ENCODE measurements at regions not wholly inside any gene's neighbourhood (a gene's known extent, or its start where the extent isn't known, plus 50 kb on each side); places are given as distances from the start of the nearest gene placed in this dataset.

GRCh38 chr6:166770216-166771116 is 143.4 kb upstream of the RPS6KA2 start:
- DNase-seq: no peak

DNA sequence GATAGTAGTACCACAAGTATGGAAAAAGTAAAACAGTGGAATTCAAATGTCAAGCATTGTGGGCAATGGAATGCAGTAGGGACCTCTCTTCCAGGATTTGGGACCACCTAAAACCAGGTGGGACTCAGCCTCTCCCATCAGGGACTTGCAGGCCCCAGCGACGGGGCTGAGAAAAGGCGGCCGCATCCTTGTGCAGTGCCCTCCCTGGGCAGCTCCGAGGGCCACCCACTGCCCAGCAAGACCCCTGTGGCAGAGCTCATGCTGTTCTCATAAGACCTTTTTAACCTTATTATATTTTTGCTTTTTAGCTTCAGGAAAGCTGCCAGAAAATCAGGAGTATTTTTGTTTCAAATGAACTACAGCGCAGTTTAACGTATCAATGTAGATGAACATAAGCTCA is 142.6 kb upstream of the RPS6KA2 start:
- DNase-seq: no peak

DNA sequence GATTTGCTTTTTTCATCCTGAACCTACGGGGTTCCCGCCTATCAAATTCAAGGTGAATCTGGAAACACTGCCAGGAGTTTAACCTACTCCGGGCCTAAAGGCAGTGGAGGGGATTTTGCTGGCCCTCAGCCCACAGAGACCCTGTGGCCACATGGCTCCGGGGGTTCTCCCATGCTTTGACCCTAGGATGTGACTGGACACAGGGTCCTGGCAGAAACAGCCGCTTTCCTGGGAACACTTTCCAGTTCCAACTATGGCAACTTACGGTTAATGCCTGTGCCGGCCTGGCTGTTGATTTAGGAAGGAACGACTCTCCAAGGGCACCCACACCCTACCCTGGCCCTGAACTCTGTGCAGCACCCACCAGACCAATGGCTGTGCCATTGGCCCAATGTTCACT is 141.7 kb upstream of the RPS6KA2 start:
- no peak for DNase-seq

GRCh38 chr6:166767230-166767629 is 140.2 kb upstream of the RPS6KA2 start:
- DNase-seq: no peak

- no peak for DNase-seq
Measured at GRCh38 chr6:166766769-166767168, 139.7 kb upstream of the RPS6KA2 start.

- DNase-seq: no peak
Measured at GRCh38 chr6:166765234-166765541, 138.1 kb upstream of the RPS6KA2 start.

DNA sequence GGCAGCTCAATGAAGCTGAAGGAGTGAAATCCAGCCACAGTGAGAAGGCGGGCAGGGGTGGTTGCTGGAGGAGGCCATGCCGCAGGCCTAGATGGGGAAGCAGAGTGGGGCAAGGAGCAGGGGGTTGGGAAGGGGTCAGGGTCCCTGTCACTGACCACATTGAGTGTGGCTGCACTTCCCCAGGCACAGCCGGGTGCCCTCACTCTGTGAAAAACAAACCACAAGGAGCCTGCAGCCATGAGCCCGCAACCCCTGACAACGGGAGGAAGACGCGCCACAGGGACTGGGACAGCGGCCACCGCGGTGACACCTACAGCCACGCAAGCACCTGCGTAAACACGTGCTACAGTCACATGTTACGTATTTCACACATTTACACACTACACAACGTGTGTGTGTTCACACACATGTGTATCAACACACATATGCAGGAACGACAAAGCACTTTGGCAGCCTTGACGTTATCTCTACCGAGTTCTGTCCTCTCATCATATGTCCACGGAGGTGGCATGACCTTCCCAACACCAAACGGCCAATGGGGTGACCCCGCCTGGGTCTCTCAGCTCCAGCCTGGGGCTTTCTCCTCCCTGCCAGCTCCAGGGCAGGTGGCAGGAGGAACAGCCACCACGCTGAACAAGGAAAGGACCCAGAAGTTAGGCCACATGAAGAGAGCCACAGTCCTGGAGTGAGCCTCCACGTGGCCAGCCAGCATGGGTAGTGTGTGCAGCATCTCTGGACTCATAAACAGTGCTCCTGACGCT is 137.6 kb upstream of the RPS6KA2 start:
- no peak for DNase-seq

DNA sequence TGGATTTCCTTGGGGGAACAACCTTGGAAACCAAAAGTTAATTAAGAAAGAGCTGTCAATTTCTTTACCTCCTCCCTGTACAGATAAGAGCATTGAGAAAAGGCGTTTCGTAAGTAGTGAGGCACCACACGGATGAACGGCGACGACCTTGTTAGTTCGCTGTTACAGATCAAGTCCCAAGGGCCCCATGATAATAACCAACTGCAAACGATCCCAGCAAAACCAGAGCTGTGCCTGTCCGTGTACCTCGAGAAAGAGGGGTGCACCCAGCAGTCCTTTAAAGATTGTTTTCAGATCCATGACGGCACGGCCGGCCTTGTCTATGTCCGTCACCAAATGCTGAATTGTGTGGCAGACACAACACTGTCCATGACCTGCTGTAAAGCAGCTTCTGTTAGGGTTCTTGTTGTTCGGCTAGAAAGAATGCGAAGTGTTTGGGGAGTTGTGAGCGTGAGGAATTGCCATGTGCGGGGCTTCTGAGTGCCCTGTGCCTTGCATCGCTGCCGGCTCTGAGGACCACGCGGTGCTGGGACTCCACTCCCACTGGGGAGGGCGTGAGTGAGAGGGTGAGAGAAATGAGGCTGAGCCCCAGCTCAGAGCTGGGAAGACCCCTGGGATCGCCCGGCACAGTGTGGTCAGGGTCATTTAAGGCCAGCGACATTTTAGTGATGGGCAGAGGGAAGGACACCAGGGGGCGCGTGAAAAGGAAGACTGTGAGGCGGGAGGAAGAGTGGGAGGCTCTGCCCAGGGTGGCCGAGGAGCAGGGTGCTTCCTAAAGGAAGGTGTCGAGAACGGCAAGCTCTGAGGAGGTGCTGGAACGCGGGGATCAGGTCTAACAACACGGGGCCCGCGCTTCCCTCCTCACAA is 136.8 kb upstream of the RPS6KA2 start:
- no peak for DNase-seq

GRCh38 chr6:166761801-166762200 is 134.8 kb upstream of the RPS6KA2 start:
- DNase-seq: no peak

GRCh38 chr6:166760288-166760687 is 133.2 kb upstream of the RPS6KA2 start:
- DNase-seq: no peak

DNA sequence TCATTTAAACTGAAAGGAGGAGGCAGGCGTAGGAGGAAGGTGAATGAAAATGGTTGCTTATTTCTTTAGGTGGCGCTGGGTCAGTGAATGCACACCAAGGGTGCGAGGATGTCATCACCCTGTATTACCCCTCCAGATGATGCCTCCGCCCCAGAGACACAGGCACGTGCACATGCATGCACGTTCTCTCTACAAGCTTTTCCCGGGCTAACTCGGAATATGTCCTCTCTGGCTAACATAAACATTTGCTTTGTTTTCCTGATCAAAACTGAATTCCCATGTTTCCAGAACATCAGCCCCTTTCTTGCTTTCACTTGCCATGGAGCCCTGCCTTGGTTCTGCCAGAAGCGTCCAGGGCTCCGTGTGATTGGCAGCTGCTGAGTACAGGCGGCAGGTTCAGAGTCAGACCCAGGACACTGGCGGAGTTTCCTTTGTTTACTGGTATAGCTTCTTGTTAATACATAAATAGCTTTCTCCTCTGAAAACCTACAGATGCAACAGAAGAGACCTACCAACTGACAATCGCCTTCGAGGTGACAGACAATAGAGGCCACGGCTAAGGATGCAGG is 131.2 kb upstream of the RPS6KA2 start:
- DNase-seq: no peak

DNA sequence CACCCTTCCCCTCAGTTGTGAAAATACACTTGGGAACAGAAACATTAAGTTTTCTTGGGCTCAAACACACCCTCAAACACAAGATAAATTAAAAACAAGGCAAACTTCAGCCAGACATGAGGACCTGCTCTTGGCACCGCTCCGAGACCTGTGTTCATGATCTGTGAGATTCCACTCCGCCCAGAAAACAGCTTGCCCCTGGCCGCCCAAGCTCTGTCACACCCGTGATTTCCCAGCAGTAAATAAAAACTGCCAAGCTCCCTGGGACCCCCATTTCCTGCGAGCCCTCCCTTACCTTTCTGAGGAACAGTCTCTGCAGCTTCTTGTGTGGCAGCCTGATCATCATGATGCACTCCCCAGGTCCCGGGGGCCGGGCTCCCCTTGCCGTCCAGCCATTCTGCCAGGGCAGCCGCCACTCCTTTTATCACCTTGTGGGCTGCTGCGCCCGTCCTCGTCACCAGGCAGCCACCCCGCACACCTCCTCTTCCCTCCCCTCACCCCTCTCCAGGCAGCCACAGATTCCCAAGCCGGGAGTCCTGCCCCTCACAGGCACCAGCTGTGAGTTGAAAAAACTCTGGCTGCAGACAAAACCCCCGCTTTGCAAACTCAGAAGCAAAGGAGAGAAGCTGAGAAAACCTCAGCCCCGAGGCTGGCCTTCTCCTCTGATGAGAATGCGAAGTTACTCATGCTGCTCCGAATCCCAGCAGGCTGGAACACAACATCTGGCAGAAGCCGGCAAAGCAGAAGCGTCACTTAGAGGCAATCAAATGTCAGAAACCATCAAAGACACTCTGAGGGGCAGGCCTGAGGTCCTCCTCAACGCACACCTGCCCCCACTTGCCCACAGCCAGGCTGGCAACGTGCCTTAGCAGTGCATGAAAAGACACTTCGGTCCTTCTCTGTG is 130.4 kb upstream of the RPS6KA2 start:
- DNase-seq: no peak

- DNase-seq: no peak
Measured at GRCh38 chr6:166754218-166755030, 127.4 kb upstream of the RPS6KA2 start.

GRCh38 chr6:166752928-166753721 is 126.1 kb upstream of the RPS6KA2 start:
- DNase-seq: no peak

DNA sequence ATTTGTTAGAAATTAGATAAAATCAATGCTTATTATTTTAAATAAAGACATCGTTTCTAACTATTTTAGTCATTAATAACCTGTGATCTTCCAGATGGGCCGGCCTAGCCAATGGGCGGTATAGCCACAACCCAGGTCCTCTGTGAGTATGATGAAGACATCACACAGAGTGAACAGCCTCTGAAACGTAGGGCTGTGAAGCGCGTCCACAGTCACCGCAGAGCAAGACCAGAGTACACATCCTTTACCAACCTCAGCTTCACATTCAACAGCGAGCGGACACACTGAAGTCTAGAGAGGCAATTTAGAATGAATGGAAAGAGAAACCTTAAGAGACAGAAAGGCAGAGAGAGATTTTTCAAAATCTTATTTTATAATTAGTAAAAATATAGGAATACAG is 125.0 kb upstream of the RPS6KA2 start:
- DNase-seq: no peak

DNA sequence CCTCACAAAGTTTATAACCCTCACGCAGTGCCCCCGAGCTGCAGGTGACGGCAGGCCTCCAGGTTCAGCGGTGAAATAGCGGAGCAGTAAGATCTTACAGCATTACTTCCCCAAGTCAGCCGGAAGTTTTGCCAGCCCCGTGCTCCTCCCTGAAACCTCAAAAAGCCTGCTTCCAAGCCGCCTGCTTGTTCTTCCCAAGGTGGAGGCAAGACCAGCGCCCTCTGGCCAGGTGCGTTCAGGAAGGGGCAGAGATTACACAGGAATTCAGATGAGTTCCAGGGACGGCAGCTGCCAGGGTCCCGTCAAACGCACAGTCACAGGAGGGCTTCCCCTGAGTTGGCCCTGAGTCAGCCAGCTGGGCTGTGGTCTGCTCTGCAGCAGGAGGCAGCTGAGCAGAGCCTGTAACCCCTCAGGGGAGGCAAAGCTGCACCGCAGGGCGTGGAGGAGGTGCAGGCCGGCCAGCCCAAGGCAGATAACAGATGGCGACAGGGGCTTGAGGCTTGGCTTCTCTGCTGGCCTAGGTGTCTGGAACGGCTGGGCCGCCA is 124.1 kb upstream of the RPS6KA2 start:
- DNase-seq: no peak

DNA sequence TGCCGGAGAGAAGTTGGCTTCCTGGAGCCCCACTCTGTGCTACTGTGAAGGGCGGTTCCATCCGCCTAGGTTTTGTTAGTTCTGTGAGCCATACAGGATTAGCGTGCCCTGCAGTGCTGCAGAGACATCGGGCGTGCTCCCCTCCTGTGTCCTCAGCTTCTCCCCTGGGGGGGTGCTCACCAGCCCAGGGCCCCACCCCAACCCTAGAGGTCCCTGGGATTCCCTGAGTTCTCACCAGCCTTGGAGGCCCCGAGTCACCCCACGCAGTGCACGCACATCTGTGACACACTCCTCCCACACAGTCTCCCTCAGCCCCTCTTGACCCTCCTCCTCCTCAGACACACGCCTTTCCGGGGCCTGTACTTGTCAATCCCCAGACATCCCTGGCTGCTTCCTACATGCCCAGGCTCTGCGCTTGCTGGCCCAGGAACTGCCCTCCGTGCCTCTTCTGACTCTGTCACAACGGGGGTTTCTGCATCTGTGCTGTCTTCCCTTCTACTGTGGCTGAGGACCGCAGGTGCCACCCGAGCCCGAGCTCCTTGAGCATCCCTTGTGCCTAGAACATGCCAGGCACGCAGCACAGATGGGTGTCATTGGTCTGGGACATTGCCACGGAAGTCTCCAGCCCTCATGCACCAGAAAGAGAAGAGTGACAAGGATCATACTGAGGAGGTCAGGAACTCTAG is 123.2 kb upstream of the RPS6KA2 start:
- DNase-seq: no peak

DNA sequence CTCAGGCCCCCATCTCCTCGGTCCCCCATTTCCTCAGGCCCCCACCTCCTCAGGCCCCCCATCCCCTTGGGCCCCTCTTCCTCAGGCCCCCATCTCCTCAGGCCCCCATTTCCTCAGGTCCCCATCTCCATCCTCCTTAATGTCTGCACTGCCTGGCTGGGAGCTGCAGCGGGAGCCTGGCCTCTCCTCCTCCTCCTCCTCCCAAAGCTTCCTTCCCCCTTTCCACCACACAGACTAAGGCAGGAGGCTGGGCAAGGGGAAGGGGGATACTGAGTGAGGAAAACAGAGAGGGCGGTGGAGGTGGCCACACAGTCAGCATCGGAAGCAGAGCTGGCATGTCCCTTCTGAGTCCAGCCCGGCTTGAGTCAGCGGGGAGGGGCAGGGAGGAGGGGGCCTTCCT is 122.6 kb upstream of the RPS6KA2 start:
- no peak for DNase-seq
